A673 (cell line): ENCODE measurements at regions not wholly inside any gene's neighbourhood (a gene's known extent, or its start where the extent isn't known, plus 50 kb on each side); places are given as distances from the start of the nearest gene placed in this dataset.

ENCODE experiments used
- EZH2 ChIP-seq: fragments of 200-600 bp; sonication (generic); IDR thresholded peaks from 2 replicates; pipeline ENCODE4 v1.6.1; 2017; ENCODE audit warnings: borderline replicate concordance, low read depth, mild to moderate bottlenecking, mixed read lengths, antibody characterized with exemption, low read length; ENCODE audit not compliant: poor library complexity, severe bottlenecking
- TF ChIP-seq, protein P1 (sequence below): fragments of 300-800, 200-600 bp; sonication (generic); conservative IDR thresholded peaks from 2 replicates; pipeline ENCODE4 v1.5.1; 2017; ENCODE audit warnings: low read depth, mild to moderate bottlenecking, antibody characterized with exemption, low read length, moderate library complexity, mixed read lengths

DNA sequence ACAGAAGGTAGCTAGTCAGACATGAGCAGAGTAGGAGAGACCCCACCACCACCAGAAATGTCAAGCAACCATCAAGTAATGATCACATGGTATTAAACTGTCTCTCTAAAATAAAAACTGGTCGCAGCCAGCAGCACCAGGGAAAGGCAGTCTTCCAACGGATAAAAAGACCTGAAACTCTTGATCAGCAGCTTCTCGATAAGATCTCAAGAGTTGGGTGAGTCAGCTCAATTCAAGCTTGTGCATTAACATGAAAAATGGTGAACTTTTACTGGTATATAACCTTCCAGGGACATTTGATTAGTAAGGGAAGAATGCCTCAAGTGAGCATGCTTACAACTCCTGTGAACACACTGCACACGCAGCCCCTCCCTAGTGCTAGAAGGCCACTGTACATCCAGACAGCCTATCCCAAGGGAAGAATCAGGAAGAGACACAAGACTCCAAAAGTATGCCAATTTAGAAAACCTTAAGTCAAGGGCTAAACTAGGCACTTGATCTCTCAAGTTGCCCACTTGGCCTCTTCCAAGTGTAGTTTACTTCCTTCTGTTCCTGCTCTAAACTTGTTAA lies 270.0 kb upstream of the GNPDA2 start:
- TF ChIP-seq, protein P1, sequence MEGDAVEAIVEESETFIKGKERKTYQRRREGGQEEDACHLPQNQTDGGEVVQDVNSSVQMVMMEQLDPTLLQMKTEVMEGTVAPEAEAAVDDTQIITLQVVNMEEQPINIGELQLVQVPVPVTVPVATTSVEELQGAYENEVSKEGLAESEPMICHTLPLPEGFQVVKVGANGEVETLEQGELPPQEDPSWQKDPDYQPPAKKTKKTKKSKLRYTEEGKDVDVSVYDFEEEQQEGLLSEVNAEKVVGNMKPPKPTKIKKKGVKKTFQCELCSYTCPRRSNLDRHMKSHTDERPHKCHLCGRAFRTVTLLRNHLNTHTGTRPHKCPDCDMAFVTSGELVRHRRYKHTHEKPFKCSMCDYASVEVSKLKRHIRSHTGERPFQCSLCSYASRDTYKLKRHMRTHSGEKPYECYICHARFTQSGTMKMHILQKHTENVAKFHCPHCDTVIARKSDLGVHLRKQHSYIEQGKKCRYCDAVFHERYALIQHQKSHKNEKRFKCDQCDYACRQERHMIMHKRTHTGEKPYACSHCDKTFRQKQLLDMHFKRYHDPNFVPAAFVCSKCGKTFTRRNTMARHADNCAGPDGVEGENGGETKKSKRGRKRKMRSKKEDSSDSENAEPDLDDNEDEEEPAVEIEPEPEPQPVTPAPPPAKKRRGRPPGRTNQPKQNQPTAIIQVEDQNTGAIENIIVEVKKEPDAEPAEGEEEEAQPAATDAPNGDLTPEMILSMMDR: no peak
- TF ChIP-seq EZH2: no peak
